ENCODE measurements at regions not wholly inside any gene's neighbourhood (a gene's known extent, or its start where the extent isn't known, plus 50 kb on each side); places are given as distances from the start of the nearest gene placed in this dataset.
"Not testable (repeated sequence)": the region's sequence is repeated elsewhere in the genome, so short reads cannot be mapped to it uniquely, and the experiment has no call there.

- no peak overlapping the region for H3K4me3 ChIP-seq (ENCODE audit: low read depth, low read length)
- no peak for TF ChIP-seq CTCF (IDR thresholded peaks at IDR 0.05; ENCODE audit: low read depth, low read length, missing control alignments)
- no peak for DNase-seq (ENCODE audit: low read depth)
Measured at GRCh38 chr3:139127101-139127500, 82.4 kb upstream of the PRR23C start.

- not testable (repeated sequence) for H3K4me3 ChIP-seq (ENCODE audit: low read depth, low read length)
Measured at GRCh38 chr3:139127629-139128028, 82.9 kb upstream of the PRR23C start.

GRCh38 chr3:139128803-139129202, 84.1 kb upstream of the PRR23C start:
- H3K4me3 ChIP-seq (ENCODE audit: low read depth, low read length) = no peak overlapping the region
- TF ChIP-seq CTCF (IDR thresholded peaks at IDR 0.05; ENCODE audit: low read depth, low read length, missing control alignments) = no peak
- no peak for DNase-seq (ENCODE audit: low read depth)

More at GRCh38 chr3:139127629-139128028, 82.9 kb upstream of the PRR23C start:
- DNase-seq (ENCODE audit: low read depth) = not testable (repeated sequence)

GRCh38 chr3:139129892-139130291, 85.2 kb upstream of the PRR23C start:
- DNase-seq (ENCODE audit: low read depth) = no peak
- TF ChIP-seq CTCF (IDR thresholded peaks at IDR 0.05; ENCODE audit: low read depth, low read length, missing control alignments) = no peak
- H3K4me3 ChIP-seq (ENCODE audit: low read depth, low read length) = no peak overlapping the region

GRCh38 chr3:139130390-139131140, 85.9 kb upstream of the PRR23C start:
- no peak overlapping the region for H3K4me3 ChIP-seq (ENCODE audit: low read depth, low read length)
- TF ChIP-seq CTCF (IDR thresholded peaks at IDR 0.05; ENCODE audit: low read depth, low read length, missing control alignments) = no peak
- no peak for DNase-seq (ENCODE audit: low read depth)

- DNase-seq (ENCODE audit: low read depth) = no peak
- TF ChIP-seq CTCF (IDR thresholded peaks at IDR 0.05; ENCODE audit: low read depth, low read length, missing control alignments) = no peak
Measured at GRCh38 chr3:139131951-139132350, 87.3 kb upstream of the PRR23C start.

GRCh38 chr3:139132976-139133375, 88.3 kb upstream of the PRR23C start:
- TF ChIP-seq CTCF (IDR thresholded peaks at IDR 0.05; ENCODE audit: low read depth, low read length, missing control alignments) = no peak
- no peak overlapping the region for H3K4me3 ChIP-seq (ENCODE audit: low read depth, low read length)
- no peak for DNase-seq (ENCODE audit: low read depth)

More at GRCh38 chr3:139131951-139132350, 87.3 kb upstream of the PRR23C start:
- H3K4me3 ChIP-seq (ENCODE audit: low read depth, low read length) = no peak overlapping the region
